ENCODE measurements at regions not wholly inside any gene's neighbourhood (a gene's known extent, or its start where the extent isn't known, plus 50 kb on each side); places are given as distances from the start of the nearest gene placed in this dataset.

DNA sequence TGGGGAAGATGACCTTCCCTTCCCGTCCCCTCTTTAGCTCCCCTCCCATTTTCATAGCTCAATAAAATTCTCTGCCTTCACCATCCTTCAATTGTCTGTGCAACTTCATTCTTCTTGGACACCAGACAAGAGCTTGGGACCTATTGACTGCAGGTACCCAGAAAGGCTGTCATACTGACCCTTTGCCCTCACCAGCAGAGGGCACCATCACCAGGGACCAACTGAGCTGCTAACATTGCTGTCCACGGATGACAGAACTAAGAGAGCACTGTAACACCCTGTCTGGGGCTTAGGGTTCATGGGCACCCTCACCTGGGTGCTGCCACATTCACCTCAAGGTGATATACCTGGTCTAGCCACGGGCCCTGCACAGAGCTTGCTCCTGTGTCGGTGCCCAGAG lies 141.3 kb upstream of the VCX3B start:
- no peak for TF ChIP-seq CTCF (IDR thresholded peaks at IDR 0.05)
- Mint-ChIP-seq H3K9me3 (ENCODE audit: unreplicated experiment) (peaks cover 26% of the 10 kb centered on the region), H3K27me3 (ENCODE audit: unreplicated experiment) (no peaks in the 10 kb centered on the region), H3K4me1 (ENCODE audit: unreplicated experiment) (no peaks in the 10 kb centered on the region), H3K27ac (ENCODE audit: unreplicated experiment) (no peak overlapping the region), H3K36me3 (ENCODE audit: unreplicated experiment) (no peaks in the 10 kb centered on the region), H3K4me3 (ENCODE audit: unreplicated experiment) (no peak overlapping the region)
- DNase-seq (ENCODE audit: extremely low spot score, unreplicated experiment) = no peak

- Mint-ChIP-seq H3K27ac (ENCODE audit: unreplicated experiment) (no peak overlapping the region), H3K27me3 (ENCODE audit: unreplicated experiment) (no peaks in the 10 kb centered on the region), H3K4me3 (ENCODE audit: unreplicated experiment) (no peak overlapping the region), H3K9me3 (ENCODE audit: unreplicated experiment) (peaks cover 27% of the 10 kb centered on the region), H3K36me3 (ENCODE audit: unreplicated experiment) (no peaks in the 10 kb centered on the region), H3K4me1 (ENCODE audit: unreplicated experiment) (no peaks in the 10 kb centered on the region)
- DNase-seq (ENCODE audit: extremely low spot score, unreplicated experiment) = no peak
- TF ChIP-seq CTCF (IDR thresholded peaks at IDR 0.05) = no peak
Measured at GRCh38 chrX:8341814-8342590, 122.6 kb upstream of the VCX3B start.

DNA sequence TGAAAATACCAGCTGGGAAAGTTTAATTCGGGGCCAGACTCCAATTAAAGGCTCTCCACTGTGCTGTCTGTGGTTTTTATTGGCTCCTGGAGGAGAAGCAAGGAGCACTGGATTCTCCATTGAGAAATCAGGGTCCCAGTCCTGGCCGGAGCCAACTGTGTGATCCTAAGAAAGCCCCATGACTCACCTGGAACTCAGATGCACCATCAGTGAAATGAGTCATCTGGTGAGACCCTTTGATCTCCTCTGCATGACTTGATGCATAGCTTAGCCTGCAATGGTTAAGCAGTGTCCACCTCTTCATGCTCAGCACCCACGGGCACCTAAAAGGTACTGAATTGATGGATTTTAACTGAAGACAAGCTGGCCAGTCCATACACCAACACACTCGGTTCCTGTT lies 119.2 kb upstream of the VCX3B start:
- Mint-ChIP-seq H3K9me3 (ENCODE audit: unreplicated experiment) (peaks cover 19% of the 10 kb centered on the region), H3K27me3 (ENCODE audit: unreplicated experiment) (no peaks in the 10 kb centered on the region), H3K36me3 (ENCODE audit: unreplicated experiment) (no peaks in the 10 kb centered on the region), H3K4me3 (ENCODE audit: unreplicated experiment) (no peak overlapping the region), H3K4me1 (ENCODE audit: unreplicated experiment) (no peaks in the 10 kb centered on the region), H3K27ac (ENCODE audit: unreplicated experiment) (no peak overlapping the region)
- TF ChIP-seq CTCF (IDR thresholded peaks at IDR 0.05) = no peak
- no peak for DNase-seq (ENCODE audit: extremely low spot score, unreplicated experiment)

- no peak for DNase-seq (ENCODE audit: extremely low spot score, unreplicated experiment)
- Mint-ChIP-seq H3K4me1 (ENCODE audit: unreplicated experiment) (no peaks in the 10 kb centered on the region), H3K27me3 (ENCODE audit: unreplicated experiment) (no peaks in the 10 kb centered on the region), H3K9me3 (ENCODE audit: unreplicated experiment) (peaks cover 19% of the 10 kb centered on the region), H3K36me3 (ENCODE audit: unreplicated experiment) (no peaks in the 10 kb centered on the region), H3K4me3 (ENCODE audit: unreplicated experiment) (no peak overlapping the region), H3K27ac (ENCODE audit: unreplicated experiment) (no peak overlapping the region)
- TF ChIP-seq CTCF (IDR thresholded peaks at IDR 0.05) = no peak
Measured at GRCh38 chrX:8346060-8346459, 118.6 kb upstream of the VCX3B start.

DNA sequence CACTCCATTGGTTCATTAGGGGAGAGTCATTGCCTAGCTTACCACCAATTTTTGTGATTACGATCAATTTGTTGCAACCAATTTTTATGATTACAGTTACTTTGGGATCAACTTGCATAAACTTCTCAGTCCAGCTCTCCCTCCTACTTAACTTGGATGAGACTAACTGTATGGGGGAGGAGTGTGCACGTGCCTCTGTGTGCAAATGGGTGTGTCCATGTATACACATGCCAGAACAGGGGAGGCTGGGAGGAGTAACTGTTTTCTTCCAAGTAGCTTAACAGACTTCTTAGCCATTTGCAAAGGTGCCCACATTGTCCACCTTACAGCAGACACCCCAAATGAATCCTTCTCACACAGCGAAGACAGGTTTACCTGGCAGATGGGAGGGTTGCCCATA lies 117.7 kb upstream of the VCX3B start:
- Mint-ChIP-seq H3K9me3 (ENCODE audit: unreplicated experiment) (peaks cover 18% of the 10 kb centered on the region), H3K36me3 (ENCODE audit: unreplicated experiment) (no peaks in the 10 kb centered on the region), H3K27me3 (ENCODE audit: unreplicated experiment) (no peaks in the 10 kb centered on the region), H3K4me3 (ENCODE audit: unreplicated experiment) (no peak overlapping the region), H3K4me1 (ENCODE audit: unreplicated experiment) (no peaks in the 10 kb centered on the region), H3K27ac (ENCODE audit: unreplicated experiment) (no peak overlapping the region)
- TF ChIP-seq CTCF (IDR thresholded peaks at IDR 0.05) = no peak
- DNase-seq (ENCODE audit: extremely low spot score, unreplicated experiment) = no peak
